ENCODE measurements at regions not wholly inside any gene's neighbourhood (a gene's known extent, or its start where the extent isn't known, plus 50 kb on each side); places are given as distances from the start of the nearest gene placed in this dataset.

- TF ChIP-seq CTCF (IDR thresholded peaks at IDR 0.05; ENCODE audit: insufficient read depth, low read length), result no peak
- TF ChIP-seq POLR2AphosphoS5 (IDR thresholded peaks at IDR 0.05; ENCODE audit: low read depth), result no peak
- TF ChIP-seq REST (IDR thresholded peaks at IDR 0.05; ENCODE audit: insufficient replicate concordance, low read depth), result no peak
- TF ChIP-seq GABPA (IDR thresholded peaks at IDR 0.05; ENCODE audit: low read depth), result no peak
- TF ChIP-seq SPI1 (IDR thresholded peaks at IDR 0.05; ENCODE audit: borderline replicate concordance, low read depth), result no peak
These were observed 102.0 kb downstream of the SST start for GRCh38 chr3:187568171-187568570.

All from HL-60 (cell line).